Tibial artery (tissue), 4 donors: ENCODE measurements at regions not wholly inside any gene's neighbourhood (a gene's known extent, or its start where the extent isn't known, plus 50 kb on each side); places are given as distances from the start of the nearest gene placed in this dataset.

ENCODE experiments used
- DNase-seq, 2 donors: peaks; one replicate each; pipeline ENCODE4 v3.0.0-alpha.2; 2019
- H3K27ac ChIP-seq, 2 donors: fragments of 200-600 bp; sonication (generic) in 1 of 2; 1 replicate in 1 of 2; 2 replicates in 1 of 2; pipeline ENCODE4 v1.5.1; 2018 to 2019; ENCODE audit warnings: mild to moderate bottlenecking in 1 of 2
- H3K27me3 ChIP-seq, 2 donors: fragments of 200-600 bp; sonication (generic) in 1 of 2; one replicate each; pipeline versions ENCODE4 v1.5.1 to v1.6.0; 2016 to 2019
- H3K36me3 ChIP-seq, 3 donors: fragments of 200-600 bp; sonication (generic) in 2 of 3; one replicate each; pipeline ENCODE4 v1.5.1; 2016 to 2019; ENCODE audit warnings: mild to moderate bottlenecking in 2 of 3
- H3K4me1 ChIP-seq, 4 donors: fragments of 200-600 bp; sonication (generic) in 2 of 4; 1 replicate in 3 of 4; 2 replicates in 1 of 4; pipeline ENCODE4 v1.5.1; 2016 to 2019
- H3K4me3 ChIP-seq, 2 donors: fragments of 200-600 bp; sonication (generic) in 1 of 2; 1 replicate in 1 of 2; 2 replicates in 1 of 2; pipeline ENCODE4 v1.5.1; 2018 to 2019; ENCODE audit warnings: mild to moderate bottlenecking in 2 of 2
- H3K9me3 ChIP-seq, 3 donors: fragments of 200-600 bp; sonication (generic) in 1 of 3; one replicate each; pipeline ENCODE4 v1.5.1; 2016 to 2019
- intact Hi-C: fragments of 100-400 bp; cut with DNase I; formaldehyde crosslinking; loops from one replicate; pipeline ENCODE4 v1.15.0; 2023; ENCODE audit warnings: low total_unique reads
- TF ChIP-seq, protein P1 (sequence below), 2 experiments: fragments of 200-600 bp in 1 of 2; fragments of 450-650 bp in 1 of 2; IDR thresholded peaks; one replicate each; pipeline ENCODE4 v1.5.1; 2017 to 2019; ENCODE audit warnings: antibody characterized with exemption in 2 of 2, mild to moderate bottlenecking in 1 of 2, moderate library complexity in 1 of 2

DNA sequence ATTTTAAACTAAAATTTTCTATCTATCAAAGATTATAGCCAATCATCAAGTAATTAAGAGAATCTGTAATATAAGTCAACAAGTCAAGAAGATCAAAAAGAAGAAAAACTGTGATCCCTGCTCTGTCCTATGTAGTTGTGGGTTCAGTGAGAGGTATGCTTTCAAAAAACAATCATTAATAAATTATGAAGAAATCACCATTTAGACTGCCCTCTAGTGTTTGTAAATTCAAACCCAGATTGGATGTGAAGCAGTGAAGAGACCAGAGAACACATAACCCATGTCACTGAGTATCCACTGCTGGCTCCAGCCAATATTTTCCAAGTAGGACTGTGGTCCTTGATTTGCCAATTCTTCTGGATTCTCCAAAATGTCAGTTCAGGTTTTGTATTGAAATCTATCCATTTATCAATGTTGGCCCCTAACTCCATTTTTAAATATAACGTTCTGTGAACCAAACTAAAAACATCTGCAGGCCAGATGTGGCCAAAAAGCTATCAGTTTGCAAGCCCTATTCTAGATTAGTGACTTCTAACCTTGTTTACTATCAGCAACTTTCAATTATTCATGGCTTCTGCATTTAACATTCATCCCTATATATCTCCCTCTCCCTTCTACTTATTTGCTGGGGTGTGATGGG lies 467.5 kb upstream of the CXADR start:
- intact Hi-C loops = no loop called here
- Histone ChIP-seq H3K27me3 (no peaks in the 10 kb centered on the region), H3K4me1 (no peaks in the 10 kb centered on the region), H3K4me3 (no peak overlapping the region), H3K36me3 (no peaks in the 10 kb centered on the region), H3K9me3 (no peaks in the 10 kb centered on the region), H3K27ac (no peak overlapping the region)
- TF ChIP-seq, protein P1, sequence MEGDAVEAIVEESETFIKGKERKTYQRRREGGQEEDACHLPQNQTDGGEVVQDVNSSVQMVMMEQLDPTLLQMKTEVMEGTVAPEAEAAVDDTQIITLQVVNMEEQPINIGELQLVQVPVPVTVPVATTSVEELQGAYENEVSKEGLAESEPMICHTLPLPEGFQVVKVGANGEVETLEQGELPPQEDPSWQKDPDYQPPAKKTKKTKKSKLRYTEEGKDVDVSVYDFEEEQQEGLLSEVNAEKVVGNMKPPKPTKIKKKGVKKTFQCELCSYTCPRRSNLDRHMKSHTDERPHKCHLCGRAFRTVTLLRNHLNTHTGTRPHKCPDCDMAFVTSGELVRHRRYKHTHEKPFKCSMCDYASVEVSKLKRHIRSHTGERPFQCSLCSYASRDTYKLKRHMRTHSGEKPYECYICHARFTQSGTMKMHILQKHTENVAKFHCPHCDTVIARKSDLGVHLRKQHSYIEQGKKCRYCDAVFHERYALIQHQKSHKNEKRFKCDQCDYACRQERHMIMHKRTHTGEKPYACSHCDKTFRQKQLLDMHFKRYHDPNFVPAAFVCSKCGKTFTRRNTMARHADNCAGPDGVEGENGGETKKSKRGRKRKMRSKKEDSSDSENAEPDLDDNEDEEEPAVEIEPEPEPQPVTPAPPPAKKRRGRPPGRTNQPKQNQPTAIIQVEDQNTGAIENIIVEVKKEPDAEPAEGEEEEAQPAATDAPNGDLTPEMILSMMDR (IDR thresholded peaks at IDR 0.05) = peak in 1 of 2 experiments; percentile 26
- no peak for DNase-seq

DNA sequence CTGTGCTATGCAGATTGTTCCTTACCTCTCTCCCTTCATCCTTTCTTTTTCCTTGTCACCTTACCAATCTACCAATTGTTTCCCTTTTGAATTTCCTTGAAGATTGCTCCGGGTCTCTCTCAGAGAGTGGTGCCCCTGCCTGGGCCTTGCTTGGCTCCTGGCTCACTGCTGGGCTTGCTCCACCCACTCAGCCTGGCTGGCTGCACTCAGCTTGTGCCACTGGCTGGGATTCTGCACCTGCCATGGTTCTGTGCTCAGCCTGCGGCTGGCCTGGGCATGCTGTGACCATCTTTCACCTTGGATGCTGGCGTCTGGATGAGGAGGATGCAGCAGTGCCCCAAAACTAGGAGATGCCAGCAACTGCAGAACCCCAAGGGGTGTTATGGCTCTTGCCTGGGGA lies 463.9 kb upstream of the CXADR start:
- Histone ChIP-seq H3K4me3 (no peak overlapping the region), H3K9me3 (no peaks in the 10 kb centered on the region), H3K36me3 (no peaks in the 10 kb centered on the region), H3K4me1 (no peaks in the 10 kb centered on the region), H3K27me3 (no peaks in the 10 kb centered on the region), H3K27ac (no peak overlapping the region)
- TF ChIP-seq, protein P1 (IDR thresholded peaks at IDR 0.05) = no peak
- DNase-seq = no peak
- intact Hi-C loops = no loop called here

DNA sequence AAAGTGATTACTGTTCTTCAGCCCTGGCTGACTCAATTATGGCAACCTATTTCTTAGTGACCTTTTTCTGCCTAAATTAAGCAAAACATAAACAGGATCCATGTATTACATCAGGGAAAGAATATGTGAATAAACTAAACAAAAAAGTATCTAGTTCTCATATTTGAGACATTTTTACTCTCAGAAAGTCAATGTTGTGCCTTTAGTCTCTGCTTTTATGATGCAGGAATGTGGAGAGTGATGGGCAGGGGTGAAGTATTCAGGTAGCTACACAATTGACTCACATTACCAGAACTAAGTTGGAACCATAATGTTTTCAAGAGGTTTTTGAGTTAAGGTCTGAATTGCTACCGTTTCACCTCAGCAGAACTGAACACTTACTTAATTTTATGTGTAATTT lies 462.7 kb upstream of the CXADR start:
- Histone ChIP-seq H3K4me1 (no peaks in the 10 kb centered on the region), H3K36me3 (no peaks in the 10 kb centered on the region), H3K27me3 (no peaks in the 10 kb centered on the region), H3K27ac (no peak overlapping the region), H3K4me3 (no peak overlapping the region), H3K9me3 (no peaks in the 10 kb centered on the region)
- intact Hi-C loops = no loop called here
- DNase-seq = no peak
- TF ChIP-seq, protein P1 (IDR thresholded peaks at IDR 0.05) = no peak

- no peak for DNase-seq
- no peaks in the 10 kb centered on the region for H3K27me3 ChIP-seq
- TF ChIP-seq, protein P1 (IDR thresholded peaks at IDR 0.05) = no peak
- intact Hi-C loops = no loop called here
- no peaks in the 10 kb centered on the region for H3K4me1 ChIP-seq
- H3K27ac ChIP-seq = no peak overlapping the region
- no peak overlapping the region for H3K4me3 ChIP-seq
- H3K36me3 ChIP-seq = no peaks in the 10 kb centered on the region
- H3K9me3 ChIP-seq = no peaks in the 10 kb centered on the region
These were observed 462.2 kb upstream of the CXADR start for GRCh38 chr21:17050646-17051045.

DNA sequence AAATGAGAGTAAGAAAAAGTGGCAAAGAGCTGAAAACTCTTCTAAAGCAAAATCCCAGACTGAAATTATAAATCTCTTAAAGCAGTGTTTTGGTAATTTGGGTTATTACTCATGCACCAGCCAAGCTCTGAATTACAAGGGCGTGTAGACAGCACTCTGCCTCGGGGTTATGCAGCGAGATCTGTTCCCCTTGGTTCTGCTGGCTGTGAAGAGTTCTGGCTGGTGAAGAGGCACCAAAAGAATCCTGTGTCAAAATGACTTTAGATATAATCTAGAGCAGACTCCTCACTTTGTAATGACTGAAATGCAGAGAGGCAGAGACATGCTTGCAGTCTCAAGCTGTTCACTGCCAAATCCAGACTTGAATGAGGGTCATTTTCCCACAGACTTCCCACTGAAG lies 461.8 kb upstream of the CXADR start:
- Histone ChIP-seq H3K4me1 (no peaks in the 10 kb centered on the region), H3K27ac (no peak overlapping the region), H3K36me3 (no peaks in the 10 kb centered on the region), H3K27me3 (no peaks in the 10 kb centered on the region), H3K4me3 (no peak overlapping the region), H3K9me3 (no peaks in the 10 kb centered on the region)
- TF ChIP-seq, protein P1 (IDR thresholded peaks at IDR 0.05) = no peak
- intact Hi-C loops = no loop called here
- DNase-seq = no peak

DNA sequence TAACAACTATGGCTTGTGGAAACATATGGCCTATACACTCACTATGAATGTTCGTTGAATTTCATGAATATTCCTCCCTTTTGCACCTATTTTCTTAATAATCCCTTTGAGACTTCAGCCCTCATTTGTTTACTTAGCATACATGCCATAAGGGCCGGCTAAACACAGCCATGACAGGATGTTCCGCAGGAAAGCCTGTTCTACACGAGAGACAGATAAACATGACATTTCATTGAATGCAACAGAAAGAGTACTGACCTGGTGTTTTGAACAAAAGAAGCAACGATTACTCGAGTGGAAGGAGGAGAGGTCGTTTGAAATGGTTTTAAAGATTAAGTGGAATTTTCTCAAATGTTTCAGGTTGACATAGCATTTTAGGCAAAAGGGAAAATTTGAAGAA lies 459.5 kb upstream of the CXADR start:
- intact Hi-C loops = no loop called here
- Histone ChIP-seq H3K36me3 (no peaks in the 10 kb centered on the region), H3K9me3 (no peaks in the 10 kb centered on the region), H3K4me1 (no peaks in the 10 kb centered on the region), H3K27ac (no peak overlapping the region), H3K27me3 (no peaks in the 10 kb centered on the region), H3K4me3 (no peak overlapping the region)
- no peak for DNase-seq
- TF ChIP-seq, protein P1 (IDR thresholded peaks at IDR 0.05) = no peak
